ENCODE measurements at regions not wholly inside any gene's neighbourhood (a gene's known extent, or its start where the extent isn't known, plus 50 kb on each side); places are given as distances from the start of the nearest gene placed in this dataset.

GRCh38 chr10:61545170-61545569 lies 92.0 kb upstream of the TMEM26 start:
- TF ChIP-seq, protein P1, sequence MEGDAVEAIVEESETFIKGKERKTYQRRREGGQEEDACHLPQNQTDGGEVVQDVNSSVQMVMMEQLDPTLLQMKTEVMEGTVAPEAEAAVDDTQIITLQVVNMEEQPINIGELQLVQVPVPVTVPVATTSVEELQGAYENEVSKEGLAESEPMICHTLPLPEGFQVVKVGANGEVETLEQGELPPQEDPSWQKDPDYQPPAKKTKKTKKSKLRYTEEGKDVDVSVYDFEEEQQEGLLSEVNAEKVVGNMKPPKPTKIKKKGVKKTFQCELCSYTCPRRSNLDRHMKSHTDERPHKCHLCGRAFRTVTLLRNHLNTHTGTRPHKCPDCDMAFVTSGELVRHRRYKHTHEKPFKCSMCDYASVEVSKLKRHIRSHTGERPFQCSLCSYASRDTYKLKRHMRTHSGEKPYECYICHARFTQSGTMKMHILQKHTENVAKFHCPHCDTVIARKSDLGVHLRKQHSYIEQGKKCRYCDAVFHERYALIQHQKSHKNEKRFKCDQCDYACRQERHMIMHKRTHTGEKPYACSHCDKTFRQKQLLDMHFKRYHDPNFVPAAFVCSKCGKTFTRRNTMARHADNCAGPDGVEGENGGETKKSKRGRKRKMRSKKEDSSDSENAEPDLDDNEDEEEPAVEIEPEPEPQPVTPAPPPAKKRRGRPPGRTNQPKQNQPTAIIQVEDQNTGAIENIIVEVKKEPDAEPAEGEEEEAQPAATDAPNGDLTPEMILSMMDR (IDR thresholded peaks at IDR 0.05) = no peak
- TF ChIP-seq POLR2A (IDR thresholded peaks at IDR 0.05) (no peak), EP300 (IDR thresholded peaks at IDR 0.05) (no peak)
